MCF 10A (cell line): ENCODE measurements at regions not wholly inside any gene's neighbourhood (a gene's known extent, or its start where the extent isn't known, plus 50 kb on each side); places are given as distances from the start of the nearest gene placed in this dataset.

ENCODE experiments used
- BruUV-seq: library from RNA; stranded (reverse); fragments of 400-500 nt; replicated peaks from 2 replicates; lab custom pipeline; 2021; lab: Mats Ljungman, UMichigan
- CTCF ChIA-PET: fragments of 300-600 bp; sonication (Branson Sonifier 250); formaldehyde crosslinking; extraction: SDS; loops from one replicate; lab custom pipeline; 2021; ENCODE audit warnings: antibody characterized with exemption, inconsistent platforms; lab: Yijun Ruan, JAX
- POLR2A ChIA-PET: fragments of 300-600, 350-650 bp; sonication (Branson Sonifier 250); formaldehyde crosslinking; extraction: SDS; loops from one replicate; lab custom pipeline; 2020; ENCODE audit warnings: antibody characterized with exemption, inconsistent platforms; lab: Yijun Ruan, JAX
- DNase-seq: peaks from one replicate; pipeline ENCODE4 v3.0.0-alpha.2; 2018; ENCODE audit not compliant: unreplicated experiment
- H3K27ac Mint-ChIP-seq: one replicate; pipeline ENCODE4 v1.8.0; 2022; ENCODE audit warnings: mild to moderate bottlenecking, low read depth, mixed read lengths; ENCODE audit not compliant: unreplicated experiment
- H3K27me3 Mint-ChIP-seq: one replicate; pipeline ENCODE4 v1.8.0; 2022; ENCODE audit warnings: mixed read lengths; ENCODE audit not compliant: insufficient read depth, unreplicated experiment
- H3K36me3 Mint-ChIP-seq: one replicate; pipeline ENCODE4 v1.8.0; 2022; ENCODE audit warnings: mild to moderate bottlenecking, moderate library complexity, mixed read lengths; ENCODE audit not compliant: insufficient read depth, unreplicated experiment
- H3K4me1 Mint-ChIP-seq: one replicate; pipeline ENCODE4 v1.8.0; 2022; ENCODE audit warnings: mixed read lengths; ENCODE audit not compliant: insufficient read depth, unreplicated experiment
- H3K4me3 Mint-ChIP-seq: one replicate; pipeline ENCODE4 v1.8.0; 2022; ENCODE audit warnings: mild to moderate bottlenecking, moderate library complexity, mixed read lengths; ENCODE audit not compliant: unreplicated experiment
- H3K9me3 Mint-ChIP-seq: one replicate; pipeline ENCODE4 v1.8.0; 2022; ENCODE audit warnings: mixed read lengths; ENCODE audit not compliant: unreplicated experiment
- intact Hi-C: fragments of 100-400 bp; cut with micrococcal nuclease; formaldehyde crosslinking; loops from 2 replicates; pipeline ENCODE4 v1.14.1; 2022
- TF ChIP-seq, protein P1 (sequence below): fragments of 200-600 bp; IDR thresholded peaks from one replicate; pipeline ENCODE4 v1.8.0; 2022; ENCODE audit warnings: antibody characterized with exemption, mild to moderate bottlenecking; ENCODE audit not compliant: unreplicated experiment

GRCh38 chr16:79420493-79420892, 180.0 kb downstream of the MAF start:
- ChIA-PET CTCF (no interaction called here), POLR2A (no interaction called here)
- BruUV-seq, result no TSS peak
- TF ChIP-seq, protein P1, sequence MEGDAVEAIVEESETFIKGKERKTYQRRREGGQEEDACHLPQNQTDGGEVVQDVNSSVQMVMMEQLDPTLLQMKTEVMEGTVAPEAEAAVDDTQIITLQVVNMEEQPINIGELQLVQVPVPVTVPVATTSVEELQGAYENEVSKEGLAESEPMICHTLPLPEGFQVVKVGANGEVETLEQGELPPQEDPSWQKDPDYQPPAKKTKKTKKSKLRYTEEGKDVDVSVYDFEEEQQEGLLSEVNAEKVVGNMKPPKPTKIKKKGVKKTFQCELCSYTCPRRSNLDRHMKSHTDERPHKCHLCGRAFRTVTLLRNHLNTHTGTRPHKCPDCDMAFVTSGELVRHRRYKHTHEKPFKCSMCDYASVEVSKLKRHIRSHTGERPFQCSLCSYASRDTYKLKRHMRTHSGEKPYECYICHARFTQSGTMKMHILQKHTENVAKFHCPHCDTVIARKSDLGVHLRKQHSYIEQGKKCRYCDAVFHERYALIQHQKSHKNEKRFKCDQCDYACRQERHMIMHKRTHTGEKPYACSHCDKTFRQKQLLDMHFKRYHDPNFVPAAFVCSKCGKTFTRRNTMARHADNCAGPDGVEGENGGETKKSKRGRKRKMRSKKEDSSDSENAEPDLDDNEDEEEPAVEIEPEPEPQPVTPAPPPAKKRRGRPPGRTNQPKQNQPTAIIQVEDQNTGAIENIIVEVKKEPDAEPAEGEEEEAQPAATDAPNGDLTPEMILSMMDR, result no peak
- Mint-ChIP-seq H3K4me1 (no peaks in the 10 kb centered on the region), H3K4me3 (no peak overlapping the region), H3K36me3 (no peaks in the 10 kb centered on the region), H3K9me3 (no peaks in the 10 kb centered on the region), H3K27ac (no peak overlapping the region), H3K27me3 (peaks cover 15% of the 10 kb centered on the region)
- intact Hi-C loops, result no loop called here
- DNase-seq, result no peak

DNA sequence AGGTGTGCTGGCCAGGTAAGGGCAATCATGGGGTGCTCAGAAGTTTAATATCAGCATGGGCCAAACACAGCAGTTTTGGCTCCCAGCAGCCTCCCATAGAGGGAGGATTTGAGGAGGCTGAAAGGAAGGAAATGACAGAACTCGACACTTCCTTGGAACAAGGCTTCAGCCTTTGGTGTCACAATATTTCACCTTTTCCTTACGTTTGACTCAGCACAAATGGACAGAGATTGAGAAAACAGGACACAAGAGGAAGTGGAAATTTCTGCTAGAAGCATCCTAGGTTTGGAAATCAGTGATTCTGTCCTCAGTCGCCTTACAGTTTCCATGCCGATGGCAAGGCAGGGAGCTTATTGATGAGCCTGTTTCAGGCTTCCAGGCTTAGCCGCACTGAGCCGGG, 181.4 kb downstream of the MAF start:
- Mint-ChIP-seq H3K4me3 (no peak overlapping the region), H3K27ac (no peak overlapping the region), H3K9me3 (no peaks in the 10 kb centered on the region), H3K4me1 (no peaks in the 10 kb centered on the region), H3K36me3 (no peaks in the 10 kb centered on the region), H3K27me3 (peaks cover 15% of the 10 kb centered on the region)
- DNase-seq, result no peak
- POLR2A ChIA-PET, result interaction anchor here (0.7 kb wide), 1 partner anchor 116 kb away, joined by 4 read pairs; no protein-coding TSS in a partner anchor
- CTCF ChIA-PET, result no interaction called here
- BruUV-seq, result no TSS peak
- intact Hi-C loops, result no loop called here
- TF ChIP-seq, protein P1, result no peak

- no peaks in the 10 kb centered on the region for H3K4me1 Mint-ChIP-seq
- H3K27ac Mint-ChIP-seq, result no peak overlapping the region
- no peak for DNase-seq
- H3K4me3 Mint-ChIP-seq, result no peak overlapping the region
- no peaks in the 10 kb centered on the region for H3K9me3 Mint-ChIP-seq
- BruUV-seq, result no TSS peak
- POLR2A ChIA-PET, result interaction anchor here (0.6 kb wide), 1 partner anchor 190 kb away, joined by 3 read pairs; no protein-coding TSS in a partner anchor
- no peaks in the 10 kb centered on the region for H3K36me3 Mint-ChIP-seq
- H3K27me3 Mint-ChIP-seq, result peaks cover 15% of the 10 kb centered on the region
- TF ChIP-seq, protein P1, result no peak
- CTCF ChIA-PET, result interaction anchor here (0.6 kb wide), 1 partner anchor 110 kb away, joined by 3 read pairs; no protein-coding TSS in a partner anchor
- intact Hi-C loops, result no loop called here
Observed at GRCh38 chr16:79417601-79418008, 182.9 kb downstream of the MAF start.

- Mint-ChIP-seq H3K4me1 (no peaks in the 10 kb centered on the region), H3K36me3 (no peaks in the 10 kb centered on the region), H3K27ac (no peak overlapping the region), H3K4me3 (no peak overlapping the region), H3K9me3 (no peaks in the 10 kb centered on the region), H3K27me3 (peaks cover 15% of the 10 kb centered on the region)
- CTCF ChIA-PET, result interaction anchor here (0.5 kb wide), 1 partner anchor 34 kb away, joined by 3 read pairs; no protein-coding TSS in a partner anchor
- no TSS peak for BruUV-seq
- no peak for DNase-seq
- TF ChIP-seq, protein P1, result no peak
- intact Hi-C loops, result no loop called here
- POLR2A ChIA-PET, result interaction anchor here (0.6 kb wide), 1 partner anchor 10 kb away, joined by 3 read pairs; no protein-coding TSS in a partner anchor
Observed at GRCh38 chr16:79415983-79416640, 184.4 kb downstream of the MAF start.
